ENCODE measurements at regions not wholly inside any gene's neighbourhood (a gene's known extent, or its start where the extent isn't known, plus 50 kb on each side); places are given as distances from the start of the nearest gene placed in this dataset.

DNA sequence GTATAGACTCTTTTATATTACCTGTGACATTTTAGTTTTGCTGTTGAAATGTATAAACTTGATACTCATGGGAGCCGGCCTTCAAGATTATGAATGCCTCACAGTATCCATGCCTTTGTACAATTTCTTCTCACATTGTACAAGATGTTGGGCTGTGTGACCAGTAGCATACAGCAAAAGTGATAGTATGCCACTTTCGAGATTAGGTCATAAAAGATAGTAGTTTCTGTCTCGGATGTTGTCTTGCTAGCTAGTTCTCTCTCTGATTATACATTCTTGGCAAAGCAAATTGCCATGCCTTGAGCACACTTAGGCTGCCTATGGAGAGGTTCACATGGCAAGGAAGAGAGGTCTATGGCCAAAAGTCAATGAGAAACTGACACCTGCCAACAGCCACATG, 1309.8 kb upstream of the CDH8 start:
- Histone ChIP-seq H3K4me1 (no peaks in the 10 kb centered on the region), H3K27ac (no peak overlapping the region), H3K9me3 (no peaks in the 10 kb centered on the region), H3K27me3 (no peaks in the 10 kb centered on the region), H3K4me3 (no peak overlapping the region), H3K36me3 (ENCODE audit: low read depth, missing control alignments) (no peaks in the 10 kb centered on the region)
- 84 to 93% methylated on average over 3 of the region's 3 CpGs for WGBS, 2 donors
- TF ChIP-seq, protein P1, sequence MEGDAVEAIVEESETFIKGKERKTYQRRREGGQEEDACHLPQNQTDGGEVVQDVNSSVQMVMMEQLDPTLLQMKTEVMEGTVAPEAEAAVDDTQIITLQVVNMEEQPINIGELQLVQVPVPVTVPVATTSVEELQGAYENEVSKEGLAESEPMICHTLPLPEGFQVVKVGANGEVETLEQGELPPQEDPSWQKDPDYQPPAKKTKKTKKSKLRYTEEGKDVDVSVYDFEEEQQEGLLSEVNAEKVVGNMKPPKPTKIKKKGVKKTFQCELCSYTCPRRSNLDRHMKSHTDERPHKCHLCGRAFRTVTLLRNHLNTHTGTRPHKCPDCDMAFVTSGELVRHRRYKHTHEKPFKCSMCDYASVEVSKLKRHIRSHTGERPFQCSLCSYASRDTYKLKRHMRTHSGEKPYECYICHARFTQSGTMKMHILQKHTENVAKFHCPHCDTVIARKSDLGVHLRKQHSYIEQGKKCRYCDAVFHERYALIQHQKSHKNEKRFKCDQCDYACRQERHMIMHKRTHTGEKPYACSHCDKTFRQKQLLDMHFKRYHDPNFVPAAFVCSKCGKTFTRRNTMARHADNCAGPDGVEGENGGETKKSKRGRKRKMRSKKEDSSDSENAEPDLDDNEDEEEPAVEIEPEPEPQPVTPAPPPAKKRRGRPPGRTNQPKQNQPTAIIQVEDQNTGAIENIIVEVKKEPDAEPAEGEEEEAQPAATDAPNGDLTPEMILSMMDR (IDR thresholded peaks at IDR 0.05) = no peak
- TF ChIP-seq POLR2A (IDR thresholded peaks at IDR 0.05) = no peak
- DNase-seq = no peak
- intact Hi-C loops (cut with DNase I; ENCODE audit: low total_unique reads) = no loop called here

DNA sequence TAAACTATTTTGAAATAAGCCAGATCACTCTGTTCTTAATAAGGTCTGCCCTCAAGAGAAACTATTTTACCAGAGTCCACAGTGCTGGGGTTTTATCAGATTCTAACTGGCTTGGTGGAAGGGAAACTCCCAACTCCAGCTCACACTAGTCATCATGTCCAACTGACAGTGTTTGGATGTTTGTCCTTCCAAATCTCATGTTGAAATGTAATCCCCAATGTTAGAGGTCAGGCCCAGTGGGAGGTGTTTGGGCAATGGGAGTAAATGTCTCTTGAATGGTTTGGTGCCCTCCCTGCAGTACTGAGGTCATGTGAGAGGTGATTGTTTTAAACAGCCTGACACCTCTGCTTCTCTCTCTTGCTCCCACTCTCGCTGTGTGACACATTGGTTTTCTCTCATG, 1301.0 kb upstream of the CDH8 start:
- H3K4me3 ChIP-seq = no peak overlapping the region
- H3K4me1 ChIP-seq = no peaks in the 10 kb centered on the region
- no peak for DNase-seq
- no peak overlapping the region for H3K27ac ChIP-seq
- 81 to 100% methylated on average over 1 of the region's 1 CpG for WGBS, 2 donors
- no peaks in the 10 kb centered on the region for H3K27me3 ChIP-seq
- intact Hi-C loops (cut with DNase I; ENCODE audit: low total_unique reads) = no loop called here
- H3K9me3 ChIP-seq = no peaks in the 10 kb centered on the region
- TF ChIP-seq, protein P1 (IDR thresholded peaks at IDR 0.05) = no peak
- no peaks in the 10 kb centered on the region for H3K36me3 ChIP-seq (ENCODE audit: low read depth, missing control alignments)

DNA sequence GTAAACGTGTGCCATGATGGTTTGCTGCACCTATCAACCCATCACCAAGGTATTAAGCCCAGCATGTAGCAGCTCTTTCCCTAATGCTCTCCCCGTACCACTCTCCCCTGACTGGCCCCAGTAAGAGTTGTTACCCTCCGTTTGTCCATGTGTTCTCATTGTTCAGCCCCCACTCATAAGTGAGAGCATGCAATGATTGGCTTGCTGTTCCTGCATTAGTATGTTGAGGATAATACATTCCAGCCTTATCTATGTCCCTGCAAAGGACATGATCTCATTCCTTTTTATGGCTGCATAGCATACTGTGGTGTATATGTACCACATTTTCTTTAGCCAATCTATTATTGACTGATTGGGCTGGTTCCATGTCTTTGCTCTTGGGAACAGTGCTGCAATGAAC, 1294.9 kb upstream of the CDH8 start:
- intact Hi-C loops (cut with DNase I; ENCODE audit: low total_unique reads) = no loop called here
- Histone ChIP-seq H3K36me3 (ENCODE audit: low read depth, missing control alignments) (no peaks in the 10 kb centered on the region), H3K27me3 (no peaks in the 10 kb centered on the region), H3K4me1 (no peaks in the 10 kb centered on the region), H3K27ac (no peak overlapping the region), H3K4me3 (no peak overlapping the region), H3K9me3 (no peaks in the 10 kb centered on the region)
- 79 to 86% methylated on average over 3 of the region's 3 CpGs for whole genome bisulfite sequencing, 2 donors
- no peak for DNase-seq
- TF ChIP-seq POLR2A (IDR thresholded peaks at IDR 0.05) = no peak
- TF ChIP-seq, protein P1 (IDR thresholded peaks at IDR 0.05) = no peak

DNA sequence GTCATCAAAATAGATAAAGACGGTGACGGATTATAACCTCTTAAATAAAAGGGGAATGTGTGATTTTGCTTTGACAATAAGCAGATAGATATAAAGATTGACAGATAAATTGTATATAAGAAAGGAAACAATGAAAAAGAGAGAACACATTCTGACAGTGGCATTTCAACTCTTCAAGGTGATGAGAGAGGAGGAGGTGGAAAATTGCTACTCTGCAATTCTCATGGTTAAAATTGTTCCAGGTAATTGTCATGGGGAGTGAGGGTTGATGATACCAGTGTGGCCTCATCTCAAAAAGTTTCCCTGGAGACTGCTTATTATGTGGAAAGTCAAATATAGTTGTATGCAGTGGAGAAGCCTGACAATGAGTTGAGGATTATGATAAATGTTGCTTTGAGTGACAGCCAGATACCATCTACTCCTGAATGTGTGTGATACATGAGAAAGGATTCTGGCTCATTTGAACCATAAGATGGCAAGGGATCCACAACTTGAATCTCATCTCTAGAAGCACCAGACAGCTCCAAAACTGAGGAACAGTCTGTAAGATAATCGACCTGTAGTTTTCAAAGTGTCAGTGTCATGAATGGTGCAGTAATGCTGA, 1290.6 kb upstream of the CDH8 start:
- TF ChIP-seq, protein P1 (IDR thresholded peaks at IDR 0.05) = no peak
- TF ChIP-seq POLR2A (IDR thresholded peaks at IDR 0.05) = no peak
- no peak for DNase-seq
- Histone ChIP-seq H3K4me3 (no peak overlapping the region), H3K27ac (no peak overlapping the region), H3K36me3 (ENCODE audit: low read depth, missing control alignments) (no peaks in the 10 kb centered on the region), H3K4me1 (no peaks in the 10 kb centered on the region), H3K9me3 (no peaks in the 10 kb centered on the region), H3K27me3 (no peaks in the 10 kb centered on the region)
- WGBS, 2 donors = 85 to 88% methylated on average over 3 of the region's 3 CpGs
- intact Hi-C loops (cut with DNase I; ENCODE audit: low total_unique reads) = no loop called here

Measured in testis (tissue), 2 donors.